ENCODE measurements at regions not wholly inside any gene's neighbourhood (a gene's known extent, or its start where the extent isn't known, plus 50 kb on each side); places are given as distances from the start of the nearest gene placed in this dataset.

- DNase-seq (ENCODE audit: low read depth in 1 of 2, low spot score in 1 of 2) = peak in 1 of 2 experiments; percentile 3
- TF ChIP-seq CTCF (IDR thresholded peaks at IDR 0.05; ENCODE audit: insufficient read depth, low read length) (no peak), SPI1 (IDR thresholded peaks at IDR 0.05; ENCODE audit: borderline replicate concordance, low read depth) (no peak), GABPA (IDR thresholded peaks at IDR 0.05; ENCODE audit: low read depth) (no peak), POLR2AphosphoS5 (IDR thresholded peaks at IDR 0.05; ENCODE audit: low read depth) (no peak)
- TF ChIP-seq, protein P1, sequence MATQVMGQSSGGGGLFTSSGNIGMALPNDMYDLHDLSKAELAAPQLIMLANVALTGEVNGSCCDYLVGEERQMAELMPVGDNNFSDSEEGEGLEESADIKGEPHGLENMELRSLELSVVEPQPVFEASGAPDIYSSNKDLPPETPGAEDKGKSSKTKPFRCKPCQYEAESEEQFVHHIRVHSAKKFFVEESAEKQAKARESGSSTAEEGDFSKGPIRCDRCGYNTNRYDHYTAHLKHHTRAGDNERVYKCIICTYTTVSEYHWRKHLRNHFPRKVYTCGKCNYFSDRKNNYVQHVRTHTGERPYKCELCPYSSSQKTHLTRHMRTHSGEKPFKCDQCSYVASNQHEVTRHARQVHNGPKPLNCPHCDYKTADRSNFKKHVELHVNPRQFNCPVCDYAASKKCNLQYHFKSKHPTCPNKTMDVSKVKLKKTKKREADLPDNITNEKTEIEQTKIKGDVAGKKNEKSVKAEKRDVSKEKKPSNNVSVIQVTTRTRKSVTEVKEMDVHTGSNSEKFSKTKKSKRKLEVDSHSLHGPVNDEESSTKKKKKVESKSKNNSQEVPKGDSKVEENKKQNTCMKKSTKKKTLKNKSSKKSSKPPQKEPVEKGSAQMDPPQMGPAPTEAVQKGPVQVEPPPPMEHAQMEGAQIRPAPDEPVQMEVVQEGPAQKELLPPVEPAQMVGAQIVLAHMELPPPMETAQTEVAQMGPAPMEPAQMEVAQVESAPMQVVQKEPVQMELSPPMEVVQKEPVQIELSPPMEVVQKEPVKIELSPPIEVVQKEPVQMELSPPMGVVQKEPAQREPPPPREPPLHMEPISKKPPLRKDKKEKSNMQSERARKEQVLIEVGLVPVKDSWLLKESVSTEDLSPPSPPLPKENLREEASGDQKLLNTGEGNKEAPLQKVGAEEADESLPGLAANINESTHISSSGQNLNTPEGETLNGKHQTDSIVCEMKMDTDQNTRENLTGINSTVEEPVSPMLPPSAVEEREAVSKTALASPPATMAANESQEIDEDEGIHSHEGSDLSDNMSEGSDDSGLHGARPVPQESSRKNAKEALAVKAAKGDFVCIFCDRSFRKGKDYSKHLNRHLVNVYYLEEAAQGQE (IDR thresholded peaks at IDR 0.05; ENCODE audit: insufficient replicate concordance, low read depth) = no peak
- no peaks in the 10 kb centered on the region for H3K27me3 ChIP-seq (ENCODE audit: insufficient read depth, poor library complexity, severe bottlenecking)
- H3K27ac ChIP-seq (replicated peaks) = no peak overlapping the region
- H3K4me3 ChIP-seq (replicated peaks; ENCODE audit: insufficient read depth, low read length) = no peak overlapping the region
These were observed 414.0 kb downstream of the PRDM2 start for GRCh38 chr1:14113841-14114567.

DNA sequence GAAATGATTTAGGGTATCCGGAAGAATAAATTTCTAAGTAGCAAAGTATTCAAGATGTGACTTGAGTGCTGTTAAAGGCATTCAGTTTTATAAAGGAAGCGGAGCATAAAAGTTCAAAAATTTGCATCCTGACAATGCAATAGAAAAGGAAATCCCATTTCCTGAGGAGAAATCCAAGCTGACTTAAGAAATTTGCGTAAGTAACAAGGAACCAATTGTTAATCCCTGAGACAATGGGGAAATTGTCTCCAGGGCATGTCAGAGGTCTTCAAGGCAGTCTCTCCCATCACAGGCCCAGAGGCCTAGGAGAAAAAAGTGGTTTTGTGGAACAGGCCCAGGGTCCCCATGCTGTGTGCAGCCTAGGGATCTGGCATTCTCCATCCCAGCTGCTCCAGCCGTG lies 416.0 kb downstream of the PRDM2 start:
- no peak for TF ChIP-seq POLR2AphosphoS5 (IDR thresholded peaks at IDR 0.05; ENCODE audit: low read depth)
- TF ChIP-seq, protein P1 (IDR thresholded peaks at IDR 0.05; ENCODE audit: insufficient replicate concordance, low read depth) = no peak
- no peak for TF ChIP-seq CTCF (IDR thresholded peaks at IDR 0.05; ENCODE audit: insufficient read depth, low read length)
- no peak for TF ChIP-seq GABPA (IDR thresholded peaks at IDR 0.05; ENCODE audit: low read depth)
- no peak for TF ChIP-seq SPI1 (IDR thresholded peaks at IDR 0.05; ENCODE audit: borderline replicate concordance, low read depth)
- no peak for DNase-seq (ENCODE audit: low read depth in 1 of 2, low spot score in 1 of 2)
- no peak overlapping the region for H3K4me3 ChIP-seq (replicated peaks; ENCODE audit: insufficient read depth, low read length)
- no peak overlapping the region for H3K27ac ChIP-seq (replicated peaks)
- H3K27me3 ChIP-seq (ENCODE audit: insufficient read depth, poor library complexity, severe bottlenecking) = no peaks in the 10 kb centered on the region

DNA sequence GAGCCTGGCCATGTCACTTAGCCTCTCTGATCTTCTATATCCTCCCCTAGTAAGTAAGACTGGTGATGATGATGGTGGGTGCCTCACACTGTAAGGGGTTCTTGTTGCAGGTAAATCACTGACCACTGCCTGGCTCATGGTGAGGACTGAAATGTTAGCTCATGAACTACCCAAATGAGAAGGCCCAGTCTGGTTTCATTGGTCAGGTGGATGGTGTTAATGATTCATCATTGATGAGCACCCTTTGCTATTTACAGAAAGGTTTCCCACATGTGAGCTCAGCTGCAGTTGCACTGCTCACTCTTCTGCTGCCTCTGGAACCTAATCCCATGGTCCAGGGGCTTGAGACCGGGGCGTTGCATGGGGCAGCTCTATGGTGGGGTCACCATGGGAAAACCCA lies 417.7 kb downstream of the PRDM2 start:
- Histone ChIP-seq H3K27ac (replicated peaks) (no peak overlapping the region), H3K27me3 (ENCODE audit: insufficient read depth, poor library complexity, severe bottlenecking) (peaks cover 2% of the 10 kb centered on the region), H3K4me3 (replicated peaks; ENCODE audit: insufficient read depth, low read length) (no peak overlapping the region)
- TF ChIP-seq GABPA (IDR thresholded peaks at IDR 0.05; ENCODE audit: low read depth) = no peak
- TF ChIP-seq POLR2AphosphoS5 (IDR thresholded peaks at IDR 0.05; ENCODE audit: low read depth) = no peak
- TF ChIP-seq, protein P1 (IDR thresholded peaks at IDR 0.05; ENCODE audit: insufficient replicate concordance, low read depth) = no peak
- TF ChIP-seq SPI1 (IDR thresholded peaks at IDR 0.05; ENCODE audit: borderline replicate concordance, low read depth) = no peak
- no peak for TF ChIP-seq CTCF (IDR thresholded peaks at IDR 0.05; ENCODE audit: insufficient read depth, low read length)
- DNase-seq (ENCODE audit: low read depth in 1 of 2, low spot score in 1 of 2) = no peak
